Panc1 (cell line): ENCODE measurements at regions not wholly inside any gene's neighbourhood (a gene's known extent, or its start where the extent isn't known, plus 50 kb on each side); places are given as distances from the start of the nearest gene placed in this dataset.

Experiments
- ATAC-seq: fragments of 200-7000 bp; cut with Tn5 transposase; 2 replicates; pipeline ENCODE4 v1.9.1; 2020; ENCODE audit warnings: mild to moderate bottlenecking, moderate library complexity
- BruUV-seq: library from RNA; stranded (reverse); fragments of 400-500 nt; replicated peaks from 2 replicates; lab custom pipeline; 2021; lab: Mats Ljungman, UMichigan
- CTCF ChIA-PET: fragments of 300-600 bp; sonication (Branson Sonifier 250); formaldehyde crosslinking; loops from one replicate; lab custom pipeline; 2022; ENCODE audit warnings: antibody characterized with exemption; lab: Charles Lee
- POLR2A ChIA-PET: fragments of 300-600 bp; sonication (Branson Sonifier 250); formaldehyde crosslinking; loops from one replicate; lab custom pipeline; 2022; ENCODE audit warnings: antibody characterized with exemption; lab: Charles Lee
- DNase-seq: peaks from one replicate; pipeline ENCODE4 v3.0.0-alpha.2; 2010; ENCODE audit warnings: low read depth, low spot score
- H3K27ac ChIP-seq: 2 replicates; pipeline ENCODE4 v1.5.1; 2011; ENCODE audit warnings: mild to moderate bottlenecking, low read length, inconsistent platforms
- H3K27me3 ChIP-seq: fragments of 200-500 bp; sonication (Bioruptor generic); 2 replicates; pipeline ENCODE4 v1.6.0; 2014; ENCODE audit warnings: low read length, inconsistent platforms; ENCODE audit not compliant: control insufficient read depth, insufficient read depth
- H3K36me3 ChIP-seq: fragments of 200-500 bp; sonication (Bioruptor generic); 2 replicates; pipeline ENCODE4 v1.5.1; 2014; ENCODE audit warnings: inconsistent platforms, mild to moderate bottlenecking, low read length, moderate library complexity; ENCODE audit not compliant: control insufficient read depth, insufficient read depth
- H3K4me1 ChIP-seq: 2 replicates; pipeline ENCODE4 v1.5.1; 2011; ENCODE audit warnings: inconsistent platforms, mild to moderate bottlenecking, low read length, moderate library complexity; ENCODE audit not compliant: control insufficient read depth, insufficient read depth
- H3K4me3 ChIP-seq, 2 experiments: 2 replicates each; pipeline ENCODE4 v1.5.1; 2011 to 2012; ENCODE audit warnings: low read depth in 2 of 2, low read length in 2 of 2, mild to moderate bottlenecking in 2 of 2, inconsistent platforms in 1 of 2, moderate library complexity in 1 of 2
- H3K9me3 ChIP-seq: fragments of 200-500 bp; sonication (Bioruptor generic); 2 replicates; pipeline ENCODE4 v1.5.1; 2014; ENCODE audit warnings: low read depth, mild to moderate bottlenecking, inconsistent platforms, low read length, moderate library complexity; ENCODE audit not compliant: control insufficient read depth, insufficient read depth
- POLR2AphosphoS5 ChIP-seq: IDR thresholded peaks from 2 replicates; pipeline ENCODE4 v1.6.1; 2012; ENCODE audit warnings: mild to moderate bottlenecking, low read depth, low read length, moderate library complexity
- SIN3A ChIP-seq: IDR thresholded peaks from 2 replicates; pipeline ENCODE4 v1.6.1; 2012; ENCODE audit warnings: low read depth, mild to moderate bottlenecking, low read length, moderate library complexity, borderline replicate concordance; ENCODE audit not compliant: insufficient read depth
- TCF7L2 ChIP-seq: IDR thresholded peaks from 2 replicates; pipeline ENCODE4 v1.6.1; 2011; ENCODE audit warnings: mild to moderate bottlenecking, low read depth, low read length, inconsistent platforms
- in situ Hi-C: cut with HindIII; loops from 2 replicates; pipeline ENCODE4 v1.10.0; 2016; ENCODE audit warnings: low sequenced_read_pairs, low pct_unique_long_range_greater_than_20kb
- intact Hi-C: fragments of 100-400 bp; cut with micrococcal nuclease; formaldehyde crosslinking; loops from one replicate; pipeline ENCODE4 v1.10.0; 2022; ENCODE audit not compliant: unreplicated experiment
- TF ChIP-seq, protein P1 (sequence below), 2 experiments: IDR thresholded peaks; 2 replicates each; pipeline ENCODE4 v1.6.1; 2011 to 2012; ENCODE audit warnings: low read depth in 2 of 2, control low read depth in 1 of 2, low read length in 1 of 2, mild to moderate bottlenecking in 1 of 2, moderate library complexity in 1 of 2; ENCODE audit not compliant: insufficient read depth in 1 of 2
- TF ChIP-seq, protein P2 (sequence below): fragments of 450-650 bp; IDR thresholded peaks from 2 replicates; pipeline ENCODE4 v1.5.1; 2017; ENCODE audit warnings: mild to moderate bottlenecking

DNA sequence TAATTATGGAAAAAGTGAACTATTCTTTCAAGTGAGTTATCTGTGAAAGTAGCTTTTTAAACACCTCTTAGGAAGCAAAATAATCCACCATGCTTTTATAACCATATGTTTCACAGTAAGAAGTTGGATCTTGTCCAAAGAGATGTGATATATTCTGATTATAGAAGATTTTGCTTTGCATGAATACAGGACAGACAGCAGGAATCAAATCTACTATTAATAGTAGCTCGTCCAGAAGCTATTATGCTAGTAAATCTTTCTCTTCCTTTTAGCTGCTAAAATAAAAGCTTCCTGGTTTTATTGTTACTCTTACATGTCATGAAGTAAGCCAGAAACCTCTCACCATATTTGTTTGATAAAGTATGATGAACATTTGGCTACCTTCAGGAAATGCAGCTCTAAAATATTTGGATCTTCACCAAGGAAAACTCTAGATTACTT, 257.0 kb downstream of the IPO8 start:
- ChIA-PET CTCF (no interaction called here), POLR2A (no interaction called here)
- ATAC-seq: no peak
- H3K27me3 ChIP-seq: 0 out of 2 replicates have a peak, but pooled peaks cover 7% of the 10 kb centered on the region
- no peaks in the 10 kb centered on the region for H3K36me3 ChIP-seq
- DNase-seq: no peak
- H3K27ac ChIP-seq: no peak overlapping the region
- no TSS peak for BruUV-seq
- intact Hi-C loops (no loop called here), in situ Hi-C loops (no loop called here)
- no peaks in the 10 kb centered on the region for H3K4me1 ChIP-seq
- no peak overlapping the region for H3K4me3 ChIP-seq
- H3K9me3 ChIP-seq: no peaks in the 10 kb centered on the region
- TF ChIP-seq TCF7L2 (no peak), POLR2AphosphoS5 (no peak), SIN3A (no peak)
- TF ChIP-seq, protein P1, sequence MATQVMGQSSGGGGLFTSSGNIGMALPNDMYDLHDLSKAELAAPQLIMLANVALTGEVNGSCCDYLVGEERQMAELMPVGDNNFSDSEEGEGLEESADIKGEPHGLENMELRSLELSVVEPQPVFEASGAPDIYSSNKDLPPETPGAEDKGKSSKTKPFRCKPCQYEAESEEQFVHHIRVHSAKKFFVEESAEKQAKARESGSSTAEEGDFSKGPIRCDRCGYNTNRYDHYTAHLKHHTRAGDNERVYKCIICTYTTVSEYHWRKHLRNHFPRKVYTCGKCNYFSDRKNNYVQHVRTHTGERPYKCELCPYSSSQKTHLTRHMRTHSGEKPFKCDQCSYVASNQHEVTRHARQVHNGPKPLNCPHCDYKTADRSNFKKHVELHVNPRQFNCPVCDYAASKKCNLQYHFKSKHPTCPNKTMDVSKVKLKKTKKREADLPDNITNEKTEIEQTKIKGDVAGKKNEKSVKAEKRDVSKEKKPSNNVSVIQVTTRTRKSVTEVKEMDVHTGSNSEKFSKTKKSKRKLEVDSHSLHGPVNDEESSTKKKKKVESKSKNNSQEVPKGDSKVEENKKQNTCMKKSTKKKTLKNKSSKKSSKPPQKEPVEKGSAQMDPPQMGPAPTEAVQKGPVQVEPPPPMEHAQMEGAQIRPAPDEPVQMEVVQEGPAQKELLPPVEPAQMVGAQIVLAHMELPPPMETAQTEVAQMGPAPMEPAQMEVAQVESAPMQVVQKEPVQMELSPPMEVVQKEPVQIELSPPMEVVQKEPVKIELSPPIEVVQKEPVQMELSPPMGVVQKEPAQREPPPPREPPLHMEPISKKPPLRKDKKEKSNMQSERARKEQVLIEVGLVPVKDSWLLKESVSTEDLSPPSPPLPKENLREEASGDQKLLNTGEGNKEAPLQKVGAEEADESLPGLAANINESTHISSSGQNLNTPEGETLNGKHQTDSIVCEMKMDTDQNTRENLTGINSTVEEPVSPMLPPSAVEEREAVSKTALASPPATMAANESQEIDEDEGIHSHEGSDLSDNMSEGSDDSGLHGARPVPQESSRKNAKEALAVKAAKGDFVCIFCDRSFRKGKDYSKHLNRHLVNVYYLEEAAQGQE (IDR thresholded peaks at IDR 0.05; ENCODE audit: insufficient read depth in 1 of 2, low read depth in 2 of 2, low read length in 1 of 2): no peak
- TF ChIP-seq, protein P2, sequence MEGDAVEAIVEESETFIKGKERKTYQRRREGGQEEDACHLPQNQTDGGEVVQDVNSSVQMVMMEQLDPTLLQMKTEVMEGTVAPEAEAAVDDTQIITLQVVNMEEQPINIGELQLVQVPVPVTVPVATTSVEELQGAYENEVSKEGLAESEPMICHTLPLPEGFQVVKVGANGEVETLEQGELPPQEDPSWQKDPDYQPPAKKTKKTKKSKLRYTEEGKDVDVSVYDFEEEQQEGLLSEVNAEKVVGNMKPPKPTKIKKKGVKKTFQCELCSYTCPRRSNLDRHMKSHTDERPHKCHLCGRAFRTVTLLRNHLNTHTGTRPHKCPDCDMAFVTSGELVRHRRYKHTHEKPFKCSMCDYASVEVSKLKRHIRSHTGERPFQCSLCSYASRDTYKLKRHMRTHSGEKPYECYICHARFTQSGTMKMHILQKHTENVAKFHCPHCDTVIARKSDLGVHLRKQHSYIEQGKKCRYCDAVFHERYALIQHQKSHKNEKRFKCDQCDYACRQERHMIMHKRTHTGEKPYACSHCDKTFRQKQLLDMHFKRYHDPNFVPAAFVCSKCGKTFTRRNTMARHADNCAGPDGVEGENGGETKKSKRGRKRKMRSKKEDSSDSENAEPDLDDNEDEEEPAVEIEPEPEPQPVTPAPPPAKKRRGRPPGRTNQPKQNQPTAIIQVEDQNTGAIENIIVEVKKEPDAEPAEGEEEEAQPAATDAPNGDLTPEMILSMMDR: no peak

DNA sequence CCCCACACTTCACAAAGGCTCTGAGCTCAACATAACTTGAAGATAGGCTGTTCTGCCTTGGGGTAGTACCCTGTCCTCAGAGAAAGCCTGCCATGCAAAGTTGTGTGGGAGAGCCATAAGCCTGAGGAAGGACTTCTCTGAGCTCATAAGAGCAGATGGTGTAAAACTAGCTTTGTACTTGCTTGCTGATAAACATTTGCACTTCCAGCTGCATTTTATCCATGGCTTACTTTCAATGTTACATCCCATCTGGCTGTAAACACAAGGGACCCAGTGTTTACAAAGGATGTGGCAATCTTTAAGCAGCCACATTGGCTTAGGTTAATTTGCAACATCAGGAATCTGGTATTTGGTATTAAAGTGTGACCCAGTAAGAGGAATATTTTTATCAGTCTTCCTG, 258.1 kb downstream of the IPO8 start:
- DNase-seq: no peak
- in situ Hi-C loops: no loop called here
- Histone ChIP-seq H3K36me3 (no peaks in the 10 kb centered on the region), H3K4me1 (no peaks in the 10 kb centered on the region), H3K9me3 (no peaks in the 10 kb centered on the region), H3K27me3 (0 out of 2 replicates have a peak, but pooled peaks cover 7% of the 10 kb centered on the region), H3K4me3 (no peak overlapping the region), H3K27ac (no peak overlapping the region)
- POLR2A ChIA-PET: no interaction called here
- CTCF ChIA-PET: no interaction called here
- ATAC-seq: no peak
- no TSS peak for BruUV-seq
- TF ChIP-seq POLR2AphosphoS5: no peak
- TF ChIP-seq SIN3A: no peak
- TF ChIP-seq, protein P2: no peak
- TF ChIP-seq TCF7L2: no peak
- TF ChIP-seq, protein P1 (IDR thresholded peaks at IDR 0.05; ENCODE audit: insufficient read depth in 1 of 2, low read depth in 2 of 2, low read length in 1 of 2): no peak
- intact Hi-C loops: no loop called here
